ENCODE measurements at regions not wholly inside any gene's neighbourhood (a gene's known extent, or its start where the extent isn't known, plus 50 kb on each side); places are given as distances from the start of the nearest gene placed in this dataset.

DNA sequence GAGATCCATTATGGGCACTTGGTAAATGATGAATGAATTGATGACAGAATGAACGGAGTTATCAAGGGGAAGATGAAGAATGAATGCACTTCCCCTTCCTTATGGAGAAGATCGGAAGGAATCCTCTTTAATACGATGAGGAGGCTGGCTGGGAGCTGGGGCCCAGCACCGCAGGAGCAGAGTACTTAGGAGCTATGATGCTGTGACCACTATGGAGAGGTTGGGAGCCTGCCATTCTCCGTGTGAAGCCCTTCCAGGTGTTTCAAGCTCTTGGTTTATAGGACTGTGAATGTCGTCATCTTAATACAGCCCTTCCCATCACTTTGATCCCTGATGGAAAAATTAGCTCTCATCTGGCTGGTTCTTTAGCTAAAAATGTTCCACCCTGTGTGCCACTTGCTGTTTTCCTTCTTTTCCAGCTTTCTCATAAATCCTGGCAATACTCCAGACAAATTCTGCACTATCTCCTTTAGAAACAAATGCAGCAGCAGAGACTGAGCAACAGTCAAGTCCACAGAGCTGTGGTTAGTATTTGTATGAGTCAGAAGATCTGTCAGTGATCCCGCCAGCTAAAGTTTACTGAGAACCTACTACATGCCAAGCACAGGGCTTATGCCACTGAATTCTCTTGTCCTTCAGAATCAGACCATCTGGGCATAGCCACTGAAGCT is 263.1 kb upstream of the CRY1 start:
- TF ChIP-seq, protein P1, sequence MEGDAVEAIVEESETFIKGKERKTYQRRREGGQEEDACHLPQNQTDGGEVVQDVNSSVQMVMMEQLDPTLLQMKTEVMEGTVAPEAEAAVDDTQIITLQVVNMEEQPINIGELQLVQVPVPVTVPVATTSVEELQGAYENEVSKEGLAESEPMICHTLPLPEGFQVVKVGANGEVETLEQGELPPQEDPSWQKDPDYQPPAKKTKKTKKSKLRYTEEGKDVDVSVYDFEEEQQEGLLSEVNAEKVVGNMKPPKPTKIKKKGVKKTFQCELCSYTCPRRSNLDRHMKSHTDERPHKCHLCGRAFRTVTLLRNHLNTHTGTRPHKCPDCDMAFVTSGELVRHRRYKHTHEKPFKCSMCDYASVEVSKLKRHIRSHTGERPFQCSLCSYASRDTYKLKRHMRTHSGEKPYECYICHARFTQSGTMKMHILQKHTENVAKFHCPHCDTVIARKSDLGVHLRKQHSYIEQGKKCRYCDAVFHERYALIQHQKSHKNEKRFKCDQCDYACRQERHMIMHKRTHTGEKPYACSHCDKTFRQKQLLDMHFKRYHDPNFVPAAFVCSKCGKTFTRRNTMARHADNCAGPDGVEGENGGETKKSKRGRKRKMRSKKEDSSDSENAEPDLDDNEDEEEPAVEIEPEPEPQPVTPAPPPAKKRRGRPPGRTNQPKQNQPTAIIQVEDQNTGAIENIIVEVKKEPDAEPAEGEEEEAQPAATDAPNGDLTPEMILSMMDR (IDR thresholded peaks at IDR 0.05): no peak
- no peak for TF ChIP-seq POLR2A (IDR thresholded peaks at IDR 0.05)

All from esophagus squamous epithelium (tissue), 4 donors.